ENCODE measurements at regions not wholly inside any gene's neighbourhood (a gene's known extent, or its start where the extent isn't known, plus 50 kb on each side); places are given as distances from the start of the nearest gene placed in this dataset.

- DNase-seq (ENCODE audit: low spot score in 2 of 2): no peak
- H3K4me3 ChIP-seq: no peak overlapping the region
- no peak overlapping the region for H3K27ac ChIP-seq
- no peaks in the 10 kb centered on the region for H3K9me3 ChIP-seq
- no peaks in the 10 kb centered on the region for H3K27me3 ChIP-seq
- intact Hi-C loops (cut with DNase I; ENCODE audit: low total_unique reads): no loop called here
- H3K4me1 ChIP-seq: no peaks in the 10 kb centered on the region
- no peak for TF ChIP-seq POLR2A (IDR thresholded peaks at IDR 0.05)
- TF ChIP-seq CTCF (IDR thresholded peaks at IDR 0.05): no peak
- no peak for TF ChIP-seq POLR2AphosphoS5 (IDR thresholded peaks at IDR 0.05)
- no peaks in the 10 kb centered on the region for H3K36me3 ChIP-seq
Measured at GRCh38 chr2:83578405-83578804, 880.7 kb downstream of the SUCLG1 start.

GRCh38 chr2:83574614-83575013 is 884.5 kb downstream of the SUCLG1 start:
- Histone ChIP-seq H3K4me1 (no peaks in the 10 kb centered on the region), H3K36me3 (no peaks in the 10 kb centered on the region), H3K9me3 (no peaks in the 10 kb centered on the region), H3K27ac (no peak overlapping the region), H3K27me3 (no peaks in the 10 kb centered on the region), H3K4me3 (no peak overlapping the region)
- TF ChIP-seq POLR2A (IDR thresholded peaks at IDR 0.05): no peak
- TF ChIP-seq POLR2AphosphoS5 (IDR thresholded peaks at IDR 0.05): no peak
- no peak for TF ChIP-seq CTCF (IDR thresholded peaks at IDR 0.05)
- intact Hi-C loops (cut with DNase I; ENCODE audit: low total_unique reads): no loop called here
- no peak for DNase-seq (ENCODE audit: low spot score in 2 of 2)

DNA sequence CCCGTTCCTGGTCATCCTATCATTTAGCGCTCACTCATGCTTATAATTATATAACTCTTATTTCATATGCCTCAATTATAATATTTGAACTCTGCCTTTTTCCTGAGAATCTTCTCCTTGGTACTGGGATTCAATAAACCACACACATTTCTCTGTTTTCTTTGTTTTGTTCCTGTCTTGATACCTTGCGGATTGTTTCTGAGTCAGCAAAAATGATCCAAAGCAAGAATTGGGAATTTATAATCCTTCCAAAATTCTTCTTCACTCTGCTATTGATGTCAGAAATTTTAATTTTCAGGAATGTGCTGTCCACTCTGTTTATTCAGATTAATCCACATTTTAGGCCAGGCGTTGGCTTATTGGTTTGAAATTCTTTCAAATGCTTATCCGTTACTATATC is 886.0 kb downstream of the SUCLG1 start:
- Histone ChIP-seq H3K36me3 (no peaks in the 10 kb centered on the region), H3K27ac (no peak overlapping the region), H3K4me3 (no peak overlapping the region), H3K27me3 (no peaks in the 10 kb centered on the region), H3K9me3 (no peaks in the 10 kb centered on the region), H3K4me1 (no peaks in the 10 kb centered on the region)
- TF ChIP-seq CTCF (IDR thresholded peaks at IDR 0.05) (no peak), POLR2AphosphoS5 (IDR thresholded peaks at IDR 0.05) (no peak), POLR2A (IDR thresholded peaks at IDR 0.05) (no peak)
- intact Hi-C loops (cut with DNase I; ENCODE audit: low total_unique reads): no loop called here
- no peak for DNase-seq (ENCODE audit: low spot score in 2 of 2)

- TF ChIP-seq CTCF (IDR thresholded peaks at IDR 0.05) (no peak), POLR2A (IDR thresholded peaks at IDR 0.05) (no peak), POLR2AphosphoS5 (IDR thresholded peaks at IDR 0.05) (no peak)
- H3K27me3 ChIP-seq: no peaks in the 10 kb centered on the region
- intact Hi-C loops (cut with DNase I; ENCODE audit: low total_unique reads): no loop called here
- DNase-seq (ENCODE audit: low spot score in 2 of 2): no peak
- H3K36me3 ChIP-seq: no peaks in the 10 kb centered on the region
- no peak overlapping the region for H3K4me3 ChIP-seq
- no peaks in the 10 kb centered on the region for H3K9me3 ChIP-seq
- no peak overlapping the region for H3K27ac ChIP-seq
- H3K4me1 ChIP-seq: no peaks in the 10 kb centered on the region
Measured at GRCh38 chr2:83572400-83572799, 886.7 kb downstream of the SUCLG1 start.

- no peak overlapping the region for H3K4me3 ChIP-seq
- H3K27ac ChIP-seq: no peak overlapping the region
- no peak for DNase-seq (ENCODE audit: low spot score in 2 of 2)
- TF ChIP-seq POLR2A (IDR thresholded peaks at IDR 0.05): no peak
- no peak for TF ChIP-seq POLR2AphosphoS5 (IDR thresholded peaks at IDR 0.05)
- no peak for TF ChIP-seq CTCF (IDR thresholded peaks at IDR 0.05)
- H3K9me3 ChIP-seq: no peaks in the 10 kb centered on the region
- intact Hi-C loops (cut with DNase I; ENCODE audit: low total_unique reads): no loop called here
- H3K36me3 ChIP-seq: no peaks in the 10 kb centered on the region
- H3K4me1 ChIP-seq: no peaks in the 10 kb centered on the region
- H3K27me3 ChIP-seq: no peaks in the 10 kb centered on the region
Measured at GRCh38 chr2:83567551-83567950, 891.5 kb downstream of the SUCLG1 start.

Measured in breast epithelium (tissue), 4 donors.